K562 (cell line): ENCODE measurements at regions not wholly inside any gene's neighbourhood (a gene's known extent, or its start where the extent isn't known, plus 50 kb on each side); places are given as distances from the start of the nearest gene placed in this dataset.

Source experiments
- CTCF ChIP-seq, 3 experiments: IDR thresholded peaks in 2 of 3; conservative IDR thresholded peaks in 1 of 3; 2 replicates each; pipeline ENCODE4 v1.5.1; 2011 to 2012; ENCODE audit warnings: low read length in 3 of 3, mild to moderate bottlenecking in 3 of 3, control low read depth in 2 of 3, improper control_type of control experiment in 1 of 3, inconsistent platforms in 1 of 3, low read depth in 1 of 3, mixed read lengths in 1 of 3, moderate library complexity in 1 of 3; ENCODE audit not compliant: insufficient read depth in 2 of 3
- ELF4 ChIP-seq: fragments of 450-650 bp; formaldehyde crosslinking; IDR thresholded peaks from 2 replicates; pipeline ENCODE4 v1.4.0; 2022; ENCODE audit warnings: missing genetic modification characterization
- ELK1 ChIP-seq: sonication (generic); formaldehyde crosslinking; IDR thresholded peaks from 2 replicates; pipeline ENCODE4 v1.8.1; 2022; ENCODE audit warnings: missing genetic modification reagents
- IRF2 ChIP-seq: sonication (generic); formaldehyde crosslinking; IDR thresholded peaks from 2 replicates; pipeline ENCODE4 v1.8.1; 2022; ENCODE audit warnings: mild to moderate bottlenecking, missing genetic modification reagents
- KAT7 ChIP-seq: sonication (generic); formaldehyde crosslinking; IDR thresholded peaks from 2 replicates; pipeline ENCODE4 v1.8.0; 2022; ENCODE audit warnings: missing genetic modification reagents, mild to moderate bottlenecking, borderline replicate concordance
- MTA1 ChIP-seq: fragments of 450-650 bp; IDR thresholded peaks from 2 replicates; pipeline ENCODE4 v1.6.1; 2017; ENCODE audit warnings: borderline replicate concordance
- ZNF134 ChIP-seq: fragments of 250-450 bp; sonication (Bioruptor Pico); conservative IDR thresholded peaks from 2 replicates; pipeline ENCODE4 v1.4.0; 2020
- ZNF740 ChIP-seq, 3 experiments: fragments of 200-800 bp in 1 of 3; sonication (Bioruptor generic) in 1 of 3; sonication (generic) in 1 of 3; formaldehyde crosslinking in 1 of 3; IDR thresholded peaks; 2 replicates each; pipeline versions ENCODE4 v1.6.1 to v1.8.0; 2016 to 2022; ENCODE audit warnings: mild to moderate bottlenecking in 2 of 3, missing compliant biosample characterization in 2 of 3, missing genetic modification characterization in 2 of 3, missing genetic modification reagents in 1 of 3

- TF ChIP-seq IRF2 (CRISPR knock-in tag) (no peak), ZNF740 (CRISPR knock-in tag; IDR thresholded peaks at IDR 0.05) (no peak), ZNF740 (tag; IDR thresholded peaks at IDR 0.05) (no peak), ELK1 (CRISPR knock-in tag) (no peak), KAT7 (CRISPR knock-in tag) (no peak), CTCF (IDR thresholded peaks at IDR 0.05 in 2 of 3, conservative IDR thresholded peaks at IDR 0.05 in 1 of 3; ENCODE audit: insufficient read depth in 2 of 3, low read depth in 1 of 3, low read length in 3 of 3) (no peak), ELF4 (CRISPR knock-in tag) (no peak), MTA1 (no peak), ZNF134 (CRISPR knock-in tag) (no peak)
These were observed 85.5 kb upstream of the TMEM17 start for GRCh38 chr2:62591491-62591890.
